ENCODE measurements at regions not wholly inside any gene's neighbourhood (a gene's known extent, or its start where the extent isn't known, plus 50 kb on each side); places are given as distances from the start of the nearest gene placed in this dataset.

DNA sequence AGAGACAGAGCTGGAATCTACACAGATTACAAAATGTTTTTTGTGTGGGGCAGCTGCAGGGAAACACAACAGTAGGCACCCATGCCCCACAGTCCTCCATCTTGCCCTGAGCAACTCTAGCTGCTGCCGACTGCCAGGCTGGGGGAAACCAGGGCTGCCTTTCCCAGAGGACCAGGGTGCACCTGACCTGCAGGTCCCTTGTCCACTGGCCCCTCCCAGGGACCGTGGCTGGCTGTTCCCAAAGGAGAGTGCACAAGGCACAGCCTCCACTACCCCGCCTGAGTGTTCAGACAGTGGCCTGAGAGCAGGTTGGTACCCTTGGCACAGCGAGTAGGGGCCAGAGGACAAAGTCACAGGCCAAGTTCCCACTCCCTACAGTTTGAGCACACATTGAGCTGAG lies 181.8 kb downstream of the BARX2 start:
- no peak for TF ChIP-seq CTCF (IDR thresholded peaks at IDR 0.05)
- no peak for TF ChIP-seq POLR2A (IDR thresholded peaks at IDR 0.05)

Data from tibial nerve (tissue), 3 donors.